ENCODE measurements at regions not wholly inside any gene's neighbourhood (a gene's known extent, or its start where the extent isn't known, plus 50 kb on each side); places are given as distances from the start of the nearest gene placed in this dataset.
"Not testable (repeated sequence)": the region's sequence is repeated elsewhere in the genome, so short reads cannot be mapped to it uniquely, and the experiment has no call there.

DNA sequence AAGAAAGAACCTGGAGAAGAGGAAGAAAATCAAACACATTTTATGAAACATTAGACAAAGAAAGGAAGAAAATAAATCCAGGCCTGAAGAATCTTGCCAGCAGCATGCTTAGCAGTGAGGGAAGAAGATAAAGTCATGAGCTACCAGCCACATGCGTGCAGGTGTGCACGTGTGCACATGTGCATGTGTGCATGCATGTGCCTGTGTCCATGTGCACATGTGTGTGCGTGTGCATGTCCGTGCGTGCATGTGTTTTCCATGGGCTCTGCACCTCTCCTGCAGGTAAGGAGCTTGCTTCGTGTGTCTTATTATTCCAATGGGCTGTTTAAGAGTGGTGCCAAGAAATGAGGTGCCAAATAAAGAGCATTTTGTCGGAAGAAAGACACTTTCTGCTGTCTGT, 322.2 kb downstream of the FGFR2 start:
- no peak for DNase-seq (ENCODE audit: low spot score)

DNA sequence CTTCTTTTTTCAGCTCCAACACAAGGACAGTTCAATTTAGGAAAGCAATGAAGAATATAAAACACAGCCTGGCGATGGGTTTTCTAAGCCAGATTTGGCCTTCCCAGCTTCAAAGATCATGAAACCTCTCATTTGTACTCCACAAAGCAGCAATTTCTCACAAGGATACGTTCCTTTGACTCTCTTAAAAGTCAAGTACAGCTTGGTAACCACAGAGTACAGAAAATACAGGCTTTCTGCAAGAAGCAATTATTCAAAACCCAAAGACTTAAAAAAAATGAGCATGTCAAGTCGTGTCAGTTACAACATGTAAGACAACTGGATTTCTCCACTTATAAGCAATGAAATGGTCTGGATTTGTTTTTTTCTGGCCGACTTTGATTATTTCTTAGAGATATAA, 321.4 kb downstream of the FGFR2 start:
- DNase-seq (ENCODE audit: low spot score), result no peak

DNA sequence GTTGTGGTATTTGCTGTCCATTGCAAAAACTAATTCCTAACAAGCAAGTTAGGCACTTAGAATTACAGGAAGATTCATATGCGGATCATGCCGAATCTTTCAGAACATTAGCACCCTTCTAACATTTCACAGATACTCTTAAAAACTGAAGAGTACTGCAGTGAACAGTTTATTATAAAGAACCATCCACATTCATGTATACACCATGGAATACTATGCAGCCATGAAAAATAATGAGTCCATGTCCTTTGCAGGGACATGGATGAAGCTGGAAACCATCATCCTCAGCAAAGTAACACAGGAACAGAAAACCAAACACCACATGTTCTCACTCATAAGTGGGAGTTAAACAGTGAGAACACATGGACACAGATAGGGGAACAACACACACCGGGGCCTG, 319.9 kb downstream of the FGFR2 start:
- DNase-seq (ENCODE audit: low spot score), result not testable (repeated sequence)

DNA sequence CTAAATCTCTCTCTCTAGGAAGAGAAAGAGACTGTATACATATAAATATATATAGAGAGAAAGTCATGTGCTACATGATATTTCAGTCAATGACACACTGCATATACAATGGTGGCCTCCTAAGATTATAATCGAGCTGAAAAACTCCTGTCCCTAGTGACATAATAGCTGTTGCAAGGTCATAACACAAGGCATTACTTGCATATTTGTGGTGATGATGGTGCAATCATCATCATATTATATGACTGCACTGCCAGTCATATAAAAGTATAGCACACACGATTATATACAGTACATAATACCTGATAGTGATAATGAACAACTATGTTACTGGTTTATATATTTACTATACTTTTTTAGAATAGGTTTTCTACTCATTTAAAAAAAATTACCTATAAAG, 316.7 kb downstream of the FGFR2 start:
- no peak for DNase-seq (ENCODE audit: low spot score)

- DNase-seq (ENCODE audit: low spot score), result no peak
Measured at GRCh38 chr10:121282264-121282663, 316.0 kb downstream of the FGFR2 start.

DNA sequence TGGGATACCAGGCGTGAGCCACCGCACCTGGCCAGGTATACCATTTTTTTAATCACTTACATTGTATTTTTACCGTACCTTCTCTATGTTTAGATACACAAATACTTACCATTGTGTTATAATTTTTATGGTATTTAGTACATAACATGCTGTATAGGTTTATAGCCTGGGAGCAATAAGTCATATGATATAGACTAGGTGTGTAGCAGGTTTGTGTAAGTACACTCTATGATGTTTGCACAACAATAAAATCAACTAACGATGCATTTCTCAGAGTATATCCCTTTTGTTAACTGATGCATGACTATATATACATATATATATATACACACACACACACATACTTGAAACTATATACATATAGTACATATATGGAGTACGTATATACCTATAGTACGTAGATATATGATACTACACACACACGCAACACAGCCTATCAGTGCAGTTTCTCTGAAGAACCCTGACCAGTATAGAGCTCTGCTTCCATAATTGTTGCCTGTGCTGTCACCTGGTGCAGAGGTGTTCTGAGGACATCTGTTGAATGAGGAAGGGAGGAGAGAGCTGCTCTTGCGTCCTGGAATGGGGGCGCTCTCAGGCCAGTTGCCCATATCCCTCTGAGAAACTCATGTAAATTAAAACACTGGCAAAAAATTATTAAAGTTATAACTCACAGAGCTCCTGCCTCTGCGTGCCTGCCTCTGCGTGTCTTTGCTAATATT, 315.3 kb downstream of the FGFR2 start:
- no peak for DNase-seq (ENCODE audit: low spot score)

GRCh38 chr10:121284936-121285335, 313.3 kb downstream of the FGFR2 start:
- DNase-seq (ENCODE audit: low spot score), result no peak

DNA sequence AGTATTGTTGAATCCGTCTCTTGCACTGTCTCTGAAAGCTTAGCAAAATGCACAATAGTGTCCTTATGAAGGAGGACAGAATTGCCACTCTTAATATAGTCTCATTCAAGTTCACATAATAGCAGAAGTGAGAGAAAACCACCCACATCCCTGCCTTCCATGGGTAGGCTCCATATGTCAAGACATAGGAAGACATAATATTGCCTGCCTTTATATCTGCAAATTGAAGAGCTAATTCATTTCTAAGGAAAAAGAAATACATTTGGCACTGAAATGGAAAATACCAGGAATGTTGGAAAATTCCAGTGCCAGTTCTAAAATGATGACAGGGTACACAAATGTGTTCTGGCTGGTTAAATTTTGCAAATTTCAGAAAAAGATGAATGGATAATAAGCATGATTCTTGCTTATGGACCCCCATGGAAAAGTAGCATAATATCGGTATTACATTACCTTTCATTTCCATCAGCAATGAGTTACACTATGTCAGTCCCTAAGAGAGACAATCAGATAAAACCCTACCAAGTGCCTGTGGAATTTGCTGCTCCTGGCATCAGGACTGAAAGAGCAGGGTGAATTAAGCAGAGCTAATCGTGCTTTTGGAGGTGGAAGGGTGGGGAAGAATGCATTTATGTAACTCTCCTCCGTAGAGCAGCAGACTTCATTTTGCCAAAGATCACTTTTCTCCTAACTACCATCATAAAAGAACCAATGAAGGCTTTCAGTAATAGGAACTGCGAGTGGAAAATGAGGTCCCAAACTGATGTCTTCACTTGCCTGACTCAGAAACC, 312.6 kb downstream of the FGFR2 start:
- DNase-seq (ENCODE audit: low spot score), result no peak

DNA sequence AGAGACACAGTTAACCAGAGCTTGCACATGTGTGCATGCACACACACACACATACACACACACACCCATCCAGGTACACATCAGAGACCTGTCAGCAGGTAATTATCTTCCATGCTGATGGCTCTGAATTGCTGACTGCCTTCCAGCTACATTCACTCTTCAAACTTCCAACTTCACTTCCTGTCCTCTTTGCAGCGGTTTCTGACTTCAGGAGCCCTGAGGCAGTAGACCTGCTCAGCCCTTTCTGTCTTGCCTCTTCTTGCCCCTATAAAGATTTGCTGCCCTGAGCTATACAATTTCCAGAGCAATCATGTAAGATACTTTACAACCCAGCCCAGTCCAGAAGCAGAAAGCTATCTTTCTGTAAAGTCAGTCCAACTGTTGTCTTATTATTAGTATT, 310.2 kb downstream of the FGFR2 start:
- DNase-seq (ENCODE audit: low spot score), result no peak

- DNase-seq (ENCODE audit: low spot score), result no peak
Measured at GRCh38 chr10:121288864-121289661, 309.2 kb downstream of the FGFR2 start.

GRCh38 chr10:121289800-121290199, 308.4 kb downstream of the FGFR2 start:
- DNase-seq (ENCODE audit: low spot score), result no peak

DNA sequence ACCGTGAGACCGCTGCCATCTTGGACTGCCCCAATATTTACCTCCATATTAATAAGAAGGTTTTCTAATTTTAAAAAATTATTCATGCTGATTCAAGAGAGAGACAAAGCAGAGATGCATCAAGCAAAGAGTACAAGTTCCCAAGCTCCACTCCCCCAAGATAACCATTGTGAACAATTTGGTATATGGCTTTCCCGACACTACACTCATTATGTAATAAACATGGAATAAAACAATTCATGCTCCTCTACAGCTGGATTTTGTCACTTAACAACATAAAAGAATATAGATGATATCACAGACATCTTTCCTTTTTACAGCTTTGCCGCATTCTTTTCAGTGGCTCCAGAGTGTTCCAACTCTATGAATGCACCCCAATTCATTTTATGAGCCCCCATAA, 307.6 kb downstream of the FGFR2 start:
- no peak for DNase-seq (ENCODE audit: low spot score)

DNA sequence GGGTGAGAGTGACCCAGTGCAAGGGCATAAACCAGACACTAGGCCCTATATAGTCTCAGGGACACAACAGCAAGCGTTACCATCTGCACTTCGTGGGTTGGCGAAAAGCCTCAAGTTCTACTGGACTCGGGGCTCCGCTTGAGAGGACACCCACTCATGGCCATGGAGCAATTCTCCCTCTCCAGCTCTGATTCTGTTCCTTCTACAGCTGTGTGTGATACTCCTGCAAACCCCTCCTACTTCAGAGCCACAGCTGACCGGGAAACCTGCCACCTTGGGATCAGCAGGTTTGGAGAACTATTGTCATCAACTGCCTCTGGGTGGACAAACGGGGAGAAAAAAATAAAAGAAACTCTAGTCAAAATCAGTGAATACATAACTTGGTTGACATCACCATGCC, 306.9 kb downstream of the FGFR2 start:
- DNase-seq (ENCODE audit: low spot score), result no peak

DNA sequence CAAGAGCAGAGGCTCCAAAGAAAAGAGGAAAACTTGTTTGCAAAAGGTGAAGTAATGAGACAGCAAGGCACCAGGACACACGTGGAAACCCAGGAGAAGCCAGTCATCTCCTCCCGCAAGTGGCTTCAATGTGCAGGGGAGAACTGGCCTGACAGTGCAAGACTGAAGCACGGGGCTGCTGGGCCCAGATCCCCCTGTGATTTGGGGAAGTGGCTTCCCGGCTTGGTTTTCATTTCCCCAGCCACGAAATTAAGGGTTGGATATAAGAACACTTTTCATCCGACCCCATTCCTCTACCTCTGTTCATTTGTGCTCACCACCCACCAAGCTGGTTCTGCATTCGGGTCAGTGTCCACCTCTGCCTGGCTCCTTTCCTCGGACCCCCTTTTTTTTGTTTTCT, 306.4 kb downstream of the FGFR2 start:
- DNase-seq (ENCODE audit: low spot score), result no peak

- DNase-seq (ENCODE audit: low spot score), result no peak
Measured at GRCh38 chr10:121292321-121292720, 305.9 kb downstream of the FGFR2 start.

GRCh38 chr10:121293110-121293509, 305.1 kb downstream of the FGFR2 start:
- no peak for DNase-seq (ENCODE audit: low spot score)

DNA sequence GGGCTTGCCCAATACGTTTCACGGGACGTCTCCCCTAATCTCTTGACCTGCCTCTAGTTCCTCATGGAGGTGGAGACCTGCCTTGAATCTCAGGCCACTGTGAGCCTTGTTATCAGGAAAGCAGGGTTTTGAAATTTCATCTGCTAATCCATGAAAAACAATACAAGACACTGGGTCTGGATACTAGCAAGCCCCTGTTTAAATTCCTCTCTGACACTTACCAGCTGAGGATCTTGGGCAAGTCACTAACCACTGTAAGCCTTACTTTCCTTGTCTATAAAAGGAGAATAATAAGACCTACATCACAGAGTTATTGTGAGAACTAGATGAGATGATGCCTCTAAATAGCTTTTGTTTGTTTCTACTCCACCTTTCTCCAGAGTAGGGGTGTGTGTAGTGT, 303.6 kb downstream of the FGFR2 start:
- DNase-seq (ENCODE audit: low spot score), result no peak

GRCh38 chr10:121296378-121296777, 301.9 kb downstream of the FGFR2 start:
- DNase-seq (ENCODE audit: low spot score), result no peak

- DNase-seq (ENCODE audit: low spot score), result no peak
Measured at GRCh38 chr10:121296881-121297585, 301.2 kb downstream of the FGFR2 start.

DNA sequence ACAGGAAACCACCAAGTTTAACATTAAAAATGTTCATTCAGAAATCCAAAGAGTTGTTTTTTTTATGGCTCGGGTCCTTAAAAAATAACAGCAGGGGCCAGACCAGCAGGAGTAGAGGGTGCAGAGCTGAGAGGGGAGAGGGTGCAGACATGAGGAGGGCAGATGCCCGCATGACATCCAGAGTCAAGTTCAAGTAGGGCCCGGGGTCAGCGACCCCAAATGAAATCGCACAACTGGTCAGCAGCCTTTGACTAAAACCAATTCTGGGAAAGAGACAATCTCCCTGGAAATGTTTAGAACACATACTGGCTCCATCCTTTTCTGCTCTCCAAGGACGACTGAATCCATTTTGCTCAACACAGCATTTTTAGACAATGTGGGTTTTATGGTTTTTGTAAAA, 297.5 kb downstream of the FGFR2 start:
- no peak for DNase-seq (ENCODE audit: low spot score)

- no peak for DNase-seq (ENCODE audit: low spot score)
Measured at GRCh38 chr10:121302541-121303180, 295.6 kb downstream of the FGFR2 start.

Data from germinal center (tissue), 1 donor.